Osteocyte (in vitro differentiated cells): ENCODE measurements at regions not wholly inside any gene's neighbourhood (a gene's known extent, or its start where the extent isn't known, plus 50 kb on each side); places are given as distances from the start of the nearest gene placed in this dataset.

Source experiments
- DNase-seq: peaks from one replicate; pipeline ENCODE4 v3.0.0; 2021; ENCODE audit warnings: mixed read lengths; ENCODE audit not compliant: unreplicated experiment; ENCODE audit errors: extremely low spot score
- H3K27ac Mint-ChIP-seq: one replicate; pipeline ENCODE4 v1.8.0; 2021; ENCODE audit warnings: mild to moderate bottlenecking, mixed read lengths; ENCODE audit not compliant: unreplicated experiment
- H3K27me3 Mint-ChIP-seq: one replicate; pipeline ENCODE4 v1.8.0; 2021; ENCODE audit warnings: mixed read lengths; ENCODE audit not compliant: unreplicated experiment
- H3K36me3 Mint-ChIP-seq: one replicate; pipeline ENCODE4 v1.8.0; 2021; ENCODE audit warnings: mixed read lengths; ENCODE audit not compliant: unreplicated experiment
- H3K4me1 Mint-ChIP-seq: one replicate; pipeline ENCODE4 v1.8.0; 2021; ENCODE audit warnings: mixed read lengths; ENCODE audit not compliant: unreplicated experiment
- H3K4me3 Mint-ChIP-seq: one replicate; pipeline ENCODE4 v1.8.0; 2021; ENCODE audit warnings: mild to moderate bottlenecking, moderate library complexity, mixed read lengths; ENCODE audit not compliant: unreplicated experiment
- H3K9me3 Mint-ChIP-seq: one replicate; pipeline ENCODE4 v1.8.0; 2021; ENCODE audit warnings: mixed read lengths; ENCODE audit not compliant: unreplicated experiment
- CTCF ChIP-seq: fragments of 200-600 bp; sonication (generic); IDR thresholded peaks from 2 replicates; pipeline ENCODE4 v1.5.0; 2021; ENCODE audit warnings: antibody characterized with exemption, mild to moderate bottlenecking, moderate library complexity

GRCh38 chr2:12110481-12110880, 364.0 kb downstream of the LPIN1 start:
- peaks cover 53% of the 10 kb centered on the region for H3K4me1 Mint-ChIP-seq
- no peak for DNase-seq
- H3K9me3 Mint-ChIP-seq: no peaks in the 10 kb centered on the region
- TF ChIP-seq CTCF: no peak
- H3K27me3 Mint-ChIP-seq: no peaks in the 10 kb centered on the region
- peak overlapping the region; percentile 50 for H3K27ac Mint-ChIP-seq
- no peaks in the 10 kb centered on the region for H3K36me3 Mint-ChIP-seq
- H3K4me3 Mint-ChIP-seq: no peak overlapping the region

- Mint-ChIP-seq H3K36me3 (no peaks in the 10 kb centered on the region), H3K27ac (no peak overlapping the region), H3K4me1 (peaks cover 26% of the 10 kb centered on the region), H3K4me3 (no peak overlapping the region), H3K27me3 (no peaks in the 10 kb centered on the region), H3K9me3 (no peaks in the 10 kb centered on the region)
- no peak for TF ChIP-seq CTCF
- DNase-seq: no peak
Measured at GRCh38 chr2:12113412-12113811, 367.0 kb downstream of the LPIN1 start.

- no peak for DNase-seq
- Mint-ChIP-seq H3K9me3 (no peaks in the 10 kb centered on the region), H3K27me3 (no peaks in the 10 kb centered on the region), H3K4me3 (no peak overlapping the region), H3K27ac (no peak overlapping the region), H3K4me1 (peaks cover 12% of the 10 kb centered on the region), H3K36me3 (no peaks in the 10 kb centered on the region)
- no peak for TF ChIP-seq CTCF
Measured at GRCh38 chr2:12114816-12115215, 368.4 kb downstream of the LPIN1 start.

- Mint-ChIP-seq H3K9me3 (no peaks in the 10 kb centered on the region), H3K27me3 (no peaks in the 10 kb centered on the region), H3K27ac (no peak overlapping the region), H3K4me1 (peaks cover 2% of the 10 kb centered on the region), H3K4me3 (no peak overlapping the region), H3K36me3 (no peaks in the 10 kb centered on the region)
- no peak for DNase-seq
- TF ChIP-seq CTCF: no peak
Measured at GRCh38 chr2:12116228-12116750, 369.9 kb downstream of the LPIN1 start.

GRCh38 chr2:12119841-12120240, 373.4 kb downstream of the LPIN1 start:
- peaks cover 4% of the 10 kb centered on the region for H3K4me1 Mint-ChIP-seq
- TF ChIP-seq CTCF: no peak
- no peak for DNase-seq
- H3K36me3 Mint-ChIP-seq: no peaks in the 10 kb centered on the region
- no peak overlapping the region for H3K27ac Mint-ChIP-seq
- no peak overlapping the region for H3K4me3 Mint-ChIP-seq
- no peaks in the 10 kb centered on the region for H3K9me3 Mint-ChIP-seq
- H3K27me3 Mint-ChIP-seq: no peaks in the 10 kb centered on the region
